NCI-H524 (cell line): ENCODE measurements at regions not wholly inside any gene's neighbourhood (a gene's known extent, or its start where the extent isn't known, plus 50 kb on each side); places are given as distances from the start of the nearest gene placed in this dataset.
A peak's percentile ranks its signal among the peaks of the same experiment; 100 is the strongest.

ENCODE experiments used
- DNase-seq, 2 experiments: peaks; one replicate each; lab custom pipeline; 2025; lab: John Stamatoyannopoulos, UW

GRCh38 chr6:166842607-166843006, 113.7 kb downstream of the RNASET2 start:
- DNase-seq = no peak

- DNase-seq = no peak
Observed at GRCh38 chr6:166841216-166841615, 115.1 kb downstream of the RNASET2 start.

DNA sequence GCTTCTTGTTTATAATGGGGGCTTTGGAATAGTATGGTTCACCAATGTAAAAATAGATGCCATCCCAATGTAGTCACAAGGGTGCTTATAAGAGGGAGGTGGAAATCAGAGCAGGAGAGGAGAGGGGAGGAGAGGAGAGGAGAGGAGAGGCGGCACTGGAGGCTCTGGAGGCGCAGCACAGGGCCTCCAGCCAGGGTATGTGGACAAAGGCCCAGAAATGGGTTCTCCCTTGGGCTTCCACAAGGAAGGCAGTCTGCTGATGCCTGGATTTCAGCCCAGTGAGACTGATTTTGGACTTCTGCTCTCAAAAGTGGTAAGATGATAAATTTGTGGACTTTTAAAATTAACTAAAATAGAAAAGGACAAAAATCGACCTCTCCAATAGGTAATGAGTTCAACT, 116.8 kb downstream of the RNASET2 start:
- no peak for DNase-seq

DNA sequence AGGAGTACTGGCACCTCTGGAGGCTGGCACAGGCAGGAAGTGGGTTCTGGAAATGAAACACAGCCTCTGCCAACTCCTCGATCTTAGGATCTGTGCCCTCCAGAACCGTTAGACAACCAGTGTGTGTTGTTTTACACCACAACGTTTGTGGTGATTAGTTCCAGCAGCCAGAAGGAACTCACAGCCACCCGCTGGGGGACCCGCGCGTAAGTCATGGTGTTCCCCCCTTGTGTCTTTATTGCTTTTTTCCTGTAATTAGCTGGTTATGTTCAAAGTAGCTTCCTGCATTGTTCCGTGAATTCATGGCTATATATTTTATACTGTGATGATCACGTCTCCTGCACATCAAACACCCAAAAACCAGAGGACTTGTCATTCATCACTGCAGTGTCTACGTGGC, 117.4 kb downstream of the RNASET2 start:
- no peak for DNase-seq

DNA sequence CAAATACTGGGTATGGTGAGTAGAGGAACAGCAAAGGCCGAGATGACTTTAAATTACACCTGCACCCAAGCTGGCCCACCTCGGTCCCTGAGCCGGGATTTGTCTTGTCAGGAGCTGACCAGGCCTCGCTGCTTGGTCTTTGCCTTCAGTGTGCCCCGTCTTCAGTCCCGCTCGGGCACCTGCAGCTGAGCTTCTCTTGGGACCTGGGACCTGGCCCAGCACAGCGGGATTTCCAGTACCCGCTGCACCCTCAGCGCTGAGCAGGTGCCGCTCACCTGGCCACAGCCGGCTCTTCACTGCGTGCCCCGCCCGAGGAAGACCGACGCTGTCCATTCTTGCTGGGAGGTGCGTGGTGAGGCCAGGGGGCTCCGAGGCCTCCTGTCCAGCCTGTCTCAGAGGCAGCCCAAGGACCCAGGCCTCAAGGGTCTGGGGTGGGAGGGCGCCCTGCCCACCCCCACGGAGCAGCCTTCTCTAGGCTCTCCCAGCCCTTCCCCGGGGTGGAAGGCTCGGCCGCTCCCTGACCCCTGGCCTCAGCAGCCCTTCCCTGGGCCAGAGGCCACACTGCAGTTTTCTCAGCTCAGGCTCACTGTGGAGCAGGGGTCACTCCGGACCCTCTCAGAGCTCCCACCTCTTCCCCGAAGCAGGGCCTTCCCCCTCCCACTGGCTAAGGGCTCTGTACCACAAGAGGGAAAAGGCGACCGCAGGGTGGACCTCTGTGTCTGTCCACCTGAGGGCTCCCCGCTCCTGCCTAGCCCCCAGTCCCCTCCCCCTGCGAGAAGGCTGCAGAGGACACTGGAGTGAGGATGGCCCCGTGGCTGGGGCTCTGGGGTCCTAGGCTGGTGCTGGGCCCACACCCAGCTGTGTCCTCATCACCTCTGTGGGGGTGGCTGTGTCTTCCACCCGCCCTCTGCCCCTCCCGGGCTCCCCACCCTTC, 119.3 kb downstream of the RNASET2 start:
- no peak for DNase-seq

GRCh38 chr6:166834049-166834448, 122.3 kb downstream of the RNASET2 start:
- no peak for DNase-seq

DNA sequence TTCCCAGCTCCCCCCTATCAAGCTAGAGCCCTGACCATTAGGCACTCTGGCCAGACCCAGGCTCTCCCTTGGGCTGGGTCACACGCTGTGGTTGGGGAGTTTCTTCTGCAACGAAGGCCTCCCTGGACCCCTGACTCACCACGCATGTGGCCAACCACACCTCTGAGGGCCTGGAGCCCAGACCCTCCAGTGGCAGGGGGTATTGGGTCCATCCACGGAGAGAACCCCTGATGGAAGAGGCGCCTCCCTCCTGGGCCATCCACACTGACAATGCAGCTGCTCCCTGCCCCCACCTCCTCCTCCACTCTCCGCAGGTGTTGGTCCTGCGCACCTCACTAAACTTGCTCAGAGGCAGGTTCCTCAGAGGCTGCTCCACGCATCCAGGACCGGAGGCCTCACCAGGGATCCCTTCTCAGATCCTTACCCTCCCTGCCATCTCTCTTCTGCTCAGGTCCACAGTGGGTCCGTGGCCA, 125.4 kb downstream of the RNASET2 start:
- no peak for DNase-seq

GRCh38 chr6:166830185-166830890, 126.0 kb downstream of the RNASET2 start:
- no peak for DNase-seq

DNA sequence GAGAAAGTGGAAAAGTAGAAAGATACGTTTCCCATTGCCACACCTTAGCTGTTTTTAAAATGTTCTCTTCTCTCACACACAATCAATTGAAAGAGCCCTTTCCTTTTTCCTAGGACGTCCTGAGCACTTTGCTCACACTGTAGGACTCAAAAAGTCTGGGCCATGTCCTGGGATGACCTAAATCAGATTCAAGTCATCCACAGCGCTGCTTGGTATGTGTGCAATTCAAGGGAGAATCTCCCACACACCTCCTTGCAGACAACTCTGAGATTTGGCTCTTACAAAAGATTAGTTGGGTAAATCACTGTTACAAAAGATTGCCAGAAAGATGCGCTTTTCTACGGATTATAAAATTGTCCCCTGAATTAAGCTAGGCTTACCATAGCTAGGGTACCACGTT, 130.1 kb downstream of the RNASET2 start:
- DNase-seq = no peak

DNA sequence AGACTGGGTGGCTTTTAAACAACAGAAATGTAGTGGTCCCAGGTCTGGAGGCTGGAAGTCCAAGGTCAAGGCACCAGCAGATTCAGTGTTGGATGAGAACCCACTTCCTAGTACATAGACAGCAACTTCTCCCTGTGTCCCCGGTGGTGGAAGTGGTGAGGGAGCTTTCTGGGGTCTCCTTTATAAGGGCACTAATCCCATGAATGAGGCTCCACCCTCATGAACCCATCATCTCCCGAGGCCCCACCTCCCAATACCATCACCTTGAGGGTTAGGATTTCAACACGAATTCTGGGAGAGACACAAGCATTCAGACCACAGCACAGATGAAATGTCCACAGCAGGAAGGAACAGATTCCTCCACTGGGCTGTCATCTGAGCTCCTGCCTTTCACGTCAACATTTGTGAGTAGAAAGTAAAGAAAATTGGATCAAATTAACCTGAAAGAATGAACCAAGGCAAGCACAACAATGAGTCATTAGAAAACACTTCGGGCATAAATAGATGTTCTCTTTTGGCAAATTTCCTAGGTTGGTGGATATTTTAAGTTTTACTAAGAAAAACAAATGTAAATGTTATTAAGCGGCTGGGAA, 130.7 kb downstream of the RNASET2 start:
- DNase-seq = no peak

DNA sequence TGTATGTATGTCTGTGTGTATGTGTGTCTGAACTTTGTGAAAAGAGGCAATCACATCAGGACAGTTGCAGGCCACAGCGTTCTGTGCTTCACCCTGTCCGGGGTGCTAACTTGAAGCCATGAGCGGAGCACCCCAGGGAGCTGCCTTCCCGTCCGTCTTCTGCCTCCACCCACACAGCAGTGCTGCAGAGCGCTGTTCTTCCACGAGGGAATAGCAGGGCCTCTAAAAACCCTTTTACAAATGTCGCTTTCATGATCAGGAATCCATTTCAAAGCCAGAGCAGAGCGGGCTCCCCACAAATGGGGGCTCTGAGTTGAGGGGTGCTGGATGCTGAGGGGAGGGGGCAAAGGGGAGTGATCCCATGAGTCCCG, 131.5 kb downstream of the RNASET2 start:
- no peak for DNase-seq

- no peak for DNase-seq
Observed at GRCh38 chr6:166824146-166824879, 132.0 kb downstream of the RNASET2 start.

- no peak for DNase-seq
Observed at GRCh38 chr6:166822609-166823008, 133.7 kb downstream of the RNASET2 start.

- DNase-seq = no peak
Observed at GRCh38 chr6:166820483-166820882, 135.9 kb downstream of the RNASET2 start.

DNA sequence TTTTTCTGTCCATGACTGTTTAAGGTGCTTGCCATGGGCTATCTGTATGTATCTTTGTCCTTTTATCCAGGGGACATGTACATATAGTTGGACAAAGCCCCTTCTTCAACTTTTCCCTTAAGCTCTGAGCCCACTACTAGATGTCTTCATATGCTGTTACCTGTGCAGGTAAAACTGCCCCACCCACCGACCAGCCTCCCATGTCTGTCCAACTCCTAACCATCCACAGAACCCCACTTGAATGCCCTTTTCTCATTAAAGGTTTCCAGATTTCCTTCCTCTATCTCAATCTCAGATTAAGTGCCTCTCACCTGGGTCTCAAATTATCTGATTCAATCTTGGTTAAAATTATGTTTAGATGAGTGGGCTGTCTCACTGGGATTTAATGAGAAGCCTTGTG, 136.3 kb downstream of the RNASET2 start:
- DNase-seq = no peak

DNA sequence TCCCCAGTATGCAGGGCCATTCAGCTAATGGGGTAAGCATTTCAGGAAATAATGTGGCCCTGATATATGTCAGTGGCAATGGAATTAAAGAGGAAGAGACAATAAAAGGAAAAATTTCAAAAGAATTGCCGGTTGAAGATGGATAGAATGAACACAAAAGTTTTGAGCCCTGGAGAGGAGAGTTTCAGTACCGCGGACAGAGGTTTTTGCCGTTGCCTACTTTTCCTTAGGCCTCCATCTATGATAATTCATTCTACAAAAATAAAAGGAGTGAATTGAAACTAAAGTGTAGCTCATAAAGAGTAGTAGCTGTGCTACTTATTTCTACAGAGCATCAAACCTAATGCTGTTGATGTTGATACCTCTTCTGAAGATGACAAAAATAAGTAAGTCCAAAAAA, 140.7 kb downstream of the RNASET2 start:
- DNase-seq = no peak

- DNase-seq = peak; percentile 63 to 89
Observed at GRCh38 chr6:166814390-166814789, 142.0 kb downstream of the RNASET2 start.

GRCh38 chr6:166813461-166813860, 142.9 kb downstream of the RNASET2 start:
- DNase-seq = no peak

DNA sequence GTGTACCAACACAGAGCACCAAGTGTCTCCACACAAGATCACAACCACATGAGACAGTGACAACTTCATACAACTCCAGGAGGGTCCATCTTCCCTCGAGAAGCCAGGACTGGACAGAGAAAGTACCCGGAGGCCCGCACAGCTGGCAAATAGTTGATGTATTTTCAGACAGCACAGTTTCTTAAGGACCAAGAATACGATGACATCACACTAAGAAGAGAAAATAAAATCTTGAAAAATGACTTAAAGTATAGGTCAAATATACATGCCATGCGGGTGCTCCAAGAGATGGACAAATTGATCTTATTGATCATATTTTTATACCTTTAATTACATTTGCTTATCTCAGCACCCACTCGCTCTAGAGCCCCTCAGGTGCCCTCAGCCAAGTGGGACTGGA, 145.5 kb downstream of the RNASET2 start:
- DNase-seq = no peak

DNA sequence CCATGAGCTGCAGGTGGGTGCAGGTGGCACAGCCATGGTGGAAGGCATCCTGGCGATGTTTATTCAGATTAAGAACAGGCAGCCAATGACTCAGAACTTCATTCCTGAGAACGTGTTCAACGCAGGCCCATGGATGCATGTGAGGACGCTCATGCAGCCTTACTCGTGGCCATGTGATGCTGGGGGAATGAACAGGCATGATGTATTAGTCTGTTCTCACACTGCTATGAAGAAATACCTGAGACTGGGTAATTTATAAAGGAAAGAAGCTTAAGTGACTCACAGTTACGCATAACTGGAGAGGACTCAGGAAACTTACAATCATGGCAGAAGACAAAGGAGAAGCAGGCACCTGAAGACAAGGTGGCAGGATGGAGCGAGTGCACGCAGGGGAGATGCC, 146.6 kb downstream of the RNASET2 start:
- no peak for DNase-seq

GRCh38 chr6:166806962-166807757, 149.2 kb downstream of the RNASET2 start:
- DNase-seq = no peak
